ENCODE measurements at regions not wholly inside any gene's neighbourhood (a gene's known extent, or its start where the extent isn't known, plus 50 kb on each side); places are given as distances from the start of the nearest gene placed in this dataset.
A peak's percentile ranks its signal among the peaks of the same experiment; 100 is the strongest.

- no peaks in the 10 kb centered on the region for H3K36me3 Mint-ChIP-seq
- H3K79me2 ChIP-seq (ENCODE audit: low read depth): no peaks in the 10 kb centered on the region
- H3K4me1 Mint-ChIP-seq: no peaks in the 10 kb centered on the region
- H3K4me1 ChIP-seq: no peaks in the 10 kb centered on the region
- no peak overlapping the region for H3K27ac Mint-ChIP-seq
- H3K4me2 ChIP-seq: no peak overlapping the region
- no peaks in the 10 kb centered on the region for H3K9me3 ChIP-seq (ENCODE audit: low read depth)
- H3F3A ChIP-seq (ENCODE audit: low read depth): no peaks in the 10 kb centered on the region
- H3K4me3 Mint-ChIP-seq: no peak overlapping the region
- no peaks in the 10 kb centered on the region for H3K27me3 Mint-ChIP-seq (ENCODE audit: insufficient read depth, low read depth)
- H3K4me3 ChIP-seq: no peak overlapping the region
- no peak overlapping the region for H3K27ac ChIP-seq
- H3K27me3 ChIP-seq: no peaks in the 10 kb centered on the region
- H3K9me3 Mint-ChIP-seq: no peaks in the 10 kb centered on the region
- H4K20me1 ChIP-seq (ENCODE audit: low read depth): no peaks in the 10 kb centered on the region
- DNase-seq (ENCODE audit: low spot score): peak; percentile 15
- H3K36me3 ChIP-seq: no peaks in the 10 kb centered on the region
- no peak for TF ChIP-seq EZH2 (IDR thresholded peaks at IDR 0.05)
- no peak for TF ChIP-seq CTCF (IDR thresholded peaks at IDR 0.05)
- TF ChIP-seq EZH2phosphoT487 (IDR thresholded peaks at IDR 0.05): no peak
- no peak overlapping the region for H3K9ac ChIP-seq
- no peak overlapping the region for H2AFZ ChIP-seq (replicated peaks)
Measured at GRCh38 chr14:86640288-86640687, 1110.3 kb downstream of the FLRT2 start.

- H3K4me1 ChIP-seq: no peaks in the 10 kb centered on the region
- H3K79me2 ChIP-seq (ENCODE audit: low read depth): no peaks in the 10 kb centered on the region
- no peak overlapping the region for H3K9ac ChIP-seq
- Mint-ChIP-seq H3K36me3 (no peaks in the 10 kb centered on the region), H3K9me3 (no peaks in the 10 kb centered on the region), H3K4me3 (no peak overlapping the region), H3K4me1 (no peaks in the 10 kb centered on the region), H3K27me3 (ENCODE audit: insufficient read depth, low read depth) (no peaks in the 10 kb centered on the region), H3K27ac (no peak overlapping the region)
- H3K4me3 ChIP-seq: no peak overlapping the region
- H3K4me2 ChIP-seq: no peak overlapping the region
- no peaks in the 10 kb centered on the region for H3K9me3 ChIP-seq (ENCODE audit: low read depth)
- H3K27me3 ChIP-seq: no peaks in the 10 kb centered on the region
- no peak overlapping the region for H3K27ac ChIP-seq
- H2AFZ ChIP-seq (replicated peaks): no peak overlapping the region
- no peaks in the 10 kb centered on the region for H3K36me3 ChIP-seq
- TF ChIP-seq CTCF (IDR thresholded peaks at IDR 0.05) (no peak), EZH2phosphoT487 (IDR thresholded peaks at IDR 0.05) (no peak), EZH2 (IDR thresholded peaks at IDR 0.05) (no peak)
- no peaks in the 10 kb centered on the region for H3F3A ChIP-seq (ENCODE audit: low read depth)
- no peaks in the 10 kb centered on the region for H4K20me1 ChIP-seq (ENCODE audit: low read depth)
- DNase-seq (ENCODE audit: low spot score): no peak
Measured at GRCh38 chr14:86639666-86640065, 1109.7 kb downstream of the FLRT2 start.

GRCh38 chr14:86639146-86639545 is 1109.2 kb downstream of the FLRT2 start:
- no peak overlapping the region for H3K9ac ChIP-seq
- H4K20me1 ChIP-seq (ENCODE audit: low read depth): no peaks in the 10 kb centered on the region
- H3K27me3 ChIP-seq: no peaks in the 10 kb centered on the region
- H3K27ac ChIP-seq: no peak overlapping the region
- no peaks in the 10 kb centered on the region for H3K36me3 Mint-ChIP-seq
- no peaks in the 10 kb centered on the region for H3K4me1 ChIP-seq
- H2AFZ ChIP-seq (replicated peaks): no peak overlapping the region
- no peaks in the 10 kb centered on the region for H3K9me3 ChIP-seq (ENCODE audit: low read depth)
- no peaks in the 10 kb centered on the region for H3K9me3 Mint-ChIP-seq
- H3K36me3 ChIP-seq: no peaks in the 10 kb centered on the region
- H3K27me3 Mint-ChIP-seq (ENCODE audit: insufficient read depth, low read depth): no peaks in the 10 kb centered on the region
- no peaks in the 10 kb centered on the region for H3K4me1 Mint-ChIP-seq
- no peak overlapping the region for H3K27ac Mint-ChIP-seq
- no peaks in the 10 kb centered on the region for H3K79me2 ChIP-seq (ENCODE audit: low read depth)
- H3K4me3 ChIP-seq: no peak overlapping the region
- no peak overlapping the region for H3K4me2 ChIP-seq
- H3F3A ChIP-seq (ENCODE audit: low read depth): no peaks in the 10 kb centered on the region
- H3K4me3 Mint-ChIP-seq: no peak overlapping the region
- no peak for DNase-seq (ENCODE audit: low spot score)
- TF ChIP-seq CTCF (IDR thresholded peaks at IDR 0.05): no peak
- no peak for TF ChIP-seq EZH2phosphoT487 (IDR thresholded peaks at IDR 0.05)
- no peak for TF ChIP-seq EZH2 (IDR thresholded peaks at IDR 0.05)

GRCh38 chr14:86627080-86627479 is 1097.1 kb downstream of the FLRT2 start:
- no peak overlapping the region for H3K27ac Mint-ChIP-seq
- H3K79me2 ChIP-seq (ENCODE audit: low read depth): no peaks in the 10 kb centered on the region
- no peaks in the 10 kb centered on the region for H3K36me3 ChIP-seq
- no peaks in the 10 kb centered on the region for H3K9me3 Mint-ChIP-seq
- H3F3A ChIP-seq (ENCODE audit: low read depth): no peaks in the 10 kb centered on the region
- no peaks in the 10 kb centered on the region for H3K27me3 Mint-ChIP-seq (ENCODE audit: insufficient read depth, low read depth)
- no peak overlapping the region for H3K9ac ChIP-seq
- no peaks in the 10 kb centered on the region for H3K27me3 ChIP-seq
- no peaks in the 10 kb centered on the region for H3K36me3 Mint-ChIP-seq
- H3K4me1 Mint-ChIP-seq: no peaks in the 10 kb centered on the region
- no peaks in the 10 kb centered on the region for H4K20me1 ChIP-seq (ENCODE audit: low read depth)
- no peaks in the 10 kb centered on the region for H3K9me3 ChIP-seq (ENCODE audit: low read depth)
- H3K4me2 ChIP-seq: no peak overlapping the region
- H3K4me3 Mint-ChIP-seq: no peak overlapping the region
- H3K4me1 ChIP-seq: no peaks in the 10 kb centered on the region
- TF ChIP-seq CTCF (IDR thresholded peaks at IDR 0.05) (no peak), EZH2phosphoT487 (IDR thresholded peaks at IDR 0.05) (no peak), EZH2 (IDR thresholded peaks at IDR 0.05) (no peak)
- DNase-seq (ENCODE audit: low spot score): no peak
- H3K27ac ChIP-seq: no peak overlapping the region
- no peak overlapping the region for H3K4me3 ChIP-seq
- H2AFZ ChIP-seq (replicated peaks): no peak overlapping the region

Data from neural progenitor cell (in vitro differentiated cells).